AG09309 (cell line): ENCODE measurements at regions not wholly inside any gene's neighbourhood (a gene's known extent, or its start where the extent isn't known, plus 50 kb on each side); places are given as distances from the start of the nearest gene placed in this dataset.

Experiments used
- DNase-seq: peaks from one replicate; pipeline ENCODE4 v3.0.0-alpha.2; 2010; ENCODE audit warnings: low read depth
- H3K4me3 ChIP-seq: 2 replicates; pipeline ENCODE4 v1.5.1; 2011; ENCODE audit warnings: mild to moderate bottlenecking, low read depth, low read length, moderate library complexity; ENCODE audit not compliant: control insufficient read depth
- CTCF ChIP-seq: IDR thresholded peaks from 2 replicates; pipeline ENCODE4 v1.5.1; 2011; ENCODE audit warnings: mild to moderate bottlenecking, low read depth, low read length, inconsistent platforms; ENCODE audit not compliant: insufficient read depth, control insufficient read depth; ENCODE audit errors: missing control alignments

- H3K4me3 ChIP-seq = no peak overlapping the region
- TF ChIP-seq CTCF = peak; percentile 1
- DNase-seq = no peak
These were observed 136.5 kb upstream of the RAI14 start for GRCh38 chr5:34519489-34520220.

- TF ChIP-seq CTCF = no peak
- DNase-seq = no peak
- H3K4me3 ChIP-seq = no peak overlapping the region
These were observed 134.4 kb upstream of the RAI14 start for GRCh38 chr5:34521628-34522290.

GRCh38 chr5:34522599-34523386 is 133.3 kb upstream of the RAI14 start:
- TF ChIP-seq CTCF = peak; percentile 67
- peak; percentile 76 for DNase-seq
- no peak overlapping the region for H3K4me3 ChIP-seq

GRCh38 chr5:34523387-34523726 is 132.8 kb upstream of the RAI14 start:
- DNase-seq = no peak
- no peak for TF ChIP-seq CTCF
- H3K4me3 ChIP-seq = no peak overlapping the region

GRCh38 chr5:34524123-34524522 is 132.0 kb upstream of the RAI14 start:
- DNase-seq = peak; percentile 34
- TF ChIP-seq CTCF = no peak
- H3K4me3 ChIP-seq = no peak overlapping the region

- no peak for DNase-seq
- TF ChIP-seq CTCF = no peak
- H3K4me3 ChIP-seq = no peak overlapping the region
These were observed 130.4 kb upstream of the RAI14 start for GRCh38 chr5:34525761-34526160.
